Thyroid gland (tissue), 4 donors: ENCODE measurements at regions not wholly inside any gene's neighbourhood (a gene's known extent, or its start where the extent isn't known, plus 50 kb on each side); places are given as distances from the start of the nearest gene placed in this dataset.

ENCODE experiments used
- DNase-seq, 2 donors: peaks; one replicate each; pipeline ENCODE4 v3.0.0-alpha.2; 2019
- H3K27ac ChIP-seq, 3 donors: fragments of 200-600 bp; sonication (generic); 1 replicate in 2 of 3; 2 replicates in 1 of 3; pipeline ENCODE4 v1.5.1; 2016 to 2019; ENCODE audit warnings: mild to moderate bottlenecking in 1 of 3, moderate library complexity in 1 of 3
- H3K27me3 ChIP-seq: fragments of 200-600 bp; sonication (generic); one replicate; pipeline ENCODE4 v1.5.1; 2019
- H3K36me3 ChIP-seq, 2 donors: fragments of 200-600 bp; sonication (generic); one replicate each; pipeline ENCODE4 v1.5.1; 2016 to 2019
- H3K4me1 ChIP-seq, 2 donors: fragments of 200-600 bp; sonication (generic); one replicate each; pipeline ENCODE4 v1.5.1; 2017 to 2019
- H3K4me3 ChIP-seq, 3 donors: fragments of 200-600 bp; sonication (generic); replicated peaks in 1 of 3; 1 replicate in 2 of 3; 2 replicates in 1 of 3; pipeline ENCODE4 v1.5.1; 2016; ENCODE audit warnings: mild to moderate bottlenecking in 1 of 3
- H3K9me3 ChIP-seq: fragments of 200-600 bp; sonication (generic); one replicate; pipeline ENCODE4 v1.5.1; 2017
- CTCF ChIP-seq, 6 experiments: fragments of 200-600 bp in 3 of 6; fragments of 450-650 bp in 3 of 6; sonication (generic) in 3 of 6; IDR thresholded peaks; one replicate each; pipeline ENCODE4 v1.5.1; 2016 to 2019; ENCODE audit warnings: antibody characterized with exemption in 6 of 6, mild to moderate bottlenecking in 2 of 6, inconsistent platforms in 1 of 6, moderate library complexity in 1 of 6
- POLR2A ChIP-seq, 2 donors: fragments of 450-650 bp; IDR thresholded peaks; one replicate each; pipeline ENCODE4 v1.6.1; 2017; ENCODE audit warnings: antibody characterized with exemption in 2 of 2, mild to moderate bottlenecking in 2 of 2, moderate library complexity in 1 of 2
- WGBS, 2 donors: methylation state at CpG; one replicate each; pipeline ENCODE4 v1.1.5; 2017; 5-methylcytosine and 5-hydroxymethylcytosine counted together
- intact Hi-C: fragments of 100-400 bp; cut with DNase I; formaldehyde crosslinking; loops from one replicate; pipeline ENCODE4 v1.15.1; 2023

DNA sequence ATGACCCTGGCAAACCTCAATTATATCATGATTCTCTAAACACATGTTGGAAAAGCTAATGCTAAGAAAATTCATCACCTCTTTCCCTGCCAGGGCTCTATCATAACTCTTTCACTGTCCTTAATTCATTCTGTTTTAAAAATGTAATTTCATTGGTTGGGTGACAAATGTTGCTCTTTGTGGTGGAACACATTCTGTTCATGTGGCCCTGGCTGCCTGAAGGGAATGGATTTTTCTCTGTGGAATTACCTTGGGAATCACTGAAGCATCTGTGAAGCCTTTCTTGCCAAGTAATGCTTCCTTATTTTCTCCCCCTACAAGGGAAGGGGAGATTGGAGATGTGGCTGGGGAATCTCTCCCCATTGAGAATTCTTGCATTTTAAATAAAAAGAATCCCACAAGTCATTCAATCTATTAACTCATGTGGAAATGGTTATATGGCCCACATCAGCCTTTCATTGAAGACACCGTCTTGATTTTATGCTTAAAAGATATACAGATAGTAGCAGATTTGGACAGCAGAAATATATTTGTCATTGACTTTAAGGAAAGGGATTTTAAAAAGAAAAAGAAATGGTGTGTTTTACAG lies 201.8 kb upstream of the NMUR2 start:
- no peak for DNase-seq
- no peaks in the 10 kb centered on the region for H3K27me3 ChIP-seq
- H3K4me3 ChIP-seq: no peak overlapping the region
- no peaks in the 10 kb centered on the region for H3K36me3 ChIP-seq
- intact Hi-C loops: no loop called here
- H3K9me3 ChIP-seq: peaks cover 5% of the 10 kb centered on the region
- TF ChIP-seq POLR2A (IDR thresholded peaks at IDR 0.05) (no peak), CTCF (IDR thresholded peaks at IDR 0.05) (no peak)
- 84 to 87% methylated on average over 1 of the region's 1 CpG for WGBS, 2 donors
- no peak overlapping the region for H3K27ac ChIP-seq
- H3K4me1 ChIP-seq: no peaks in the 10 kb centered on the region

- Histone ChIP-seq H3K4me1 (no peaks in the 10 kb centered on the region), H3K36me3 (no peaks in the 10 kb centered on the region), H3K27me3 (no peaks in the 10 kb centered on the region), H3K9me3 (peaks cover 5% of the 10 kb centered on the region), H3K27ac (no peak overlapping the region), H3K4me3 (no peak overlapping the region)
- WGBS, 2 donors: 73 to 82% methylated on average over 3 of the region's 3 CpGs
- no peak for DNase-seq
- intact Hi-C loops: no loop called here
- TF ChIP-seq CTCF (IDR thresholded peaks at IDR 0.05) (no peak), POLR2A (IDR thresholded peaks at IDR 0.05) (no peak)
These were observed 202.5 kb upstream of the NMUR2 start for GRCh38 chr5:152607401-152608160.

- intact Hi-C loops: no loop called here
- Histone ChIP-seq H3K4me1 (no peaks in the 10 kb centered on the region), H3K27ac (no peak overlapping the region), H3K27me3 (no peaks in the 10 kb centered on the region), H3K36me3 (no peaks in the 10 kb centered on the region), H3K9me3 (peaks cover 5% of the 10 kb centered on the region), H3K4me3 (no peak overlapping the region)
- no peak for TF ChIP-seq POLR2A (IDR thresholded peaks at IDR 0.05)
- TF ChIP-seq CTCF (IDR thresholded peaks at IDR 0.05): no peak
- DNase-seq: no peak
- 82 to 85% methylated on average over 3 of the region's 3 CpGs for WGBS, 2 donors
These were observed 203.4 kb upstream of the NMUR2 start for GRCh38 chr5:152608458-152608857.

DNA sequence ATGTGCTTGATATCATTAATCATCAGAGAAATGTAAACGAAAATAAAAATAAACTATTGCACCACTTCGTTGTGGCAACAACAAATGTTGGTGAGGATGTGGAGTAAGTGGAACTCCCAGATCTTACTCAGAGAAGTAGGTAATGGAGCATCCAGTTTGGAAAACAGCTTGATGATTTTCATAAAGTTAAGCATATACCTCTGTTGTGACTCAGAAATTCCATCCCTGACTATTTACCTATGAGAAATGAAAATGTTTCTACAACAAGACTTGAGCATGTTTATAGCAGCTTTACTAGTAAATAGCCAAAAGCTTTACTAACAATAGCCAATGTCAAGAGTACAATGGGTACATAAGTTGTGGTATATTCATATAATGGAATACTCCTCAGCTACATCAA lies 214.7 kb upstream of the NMUR2 start:
- intact Hi-C loops: no loop called here
- no peak for DNase-seq
- TF ChIP-seq POLR2A (IDR thresholded peaks at IDR 0.05) (no peak), CTCF (IDR thresholded peaks at IDR 0.05) (no peak)
- H3K27me3 ChIP-seq: no peaks in the 10 kb centered on the region
- no peaks in the 10 kb centered on the region for H3K9me3 ChIP-seq
- H3K4me1 ChIP-seq: peaks cover 16 to 17% of the 10 kb centered on the region in 2 donors
- no peaks in the 10 kb centered on the region for H3K36me3 ChIP-seq
- no peak overlapping the region for H3K4me3 ChIP-seq
- H3K27ac ChIP-seq: no peak overlapping the region
- WGBS, 2 donors: 78 to 79% methylated on average over 2 of the region's 2 CpGs

DNA sequence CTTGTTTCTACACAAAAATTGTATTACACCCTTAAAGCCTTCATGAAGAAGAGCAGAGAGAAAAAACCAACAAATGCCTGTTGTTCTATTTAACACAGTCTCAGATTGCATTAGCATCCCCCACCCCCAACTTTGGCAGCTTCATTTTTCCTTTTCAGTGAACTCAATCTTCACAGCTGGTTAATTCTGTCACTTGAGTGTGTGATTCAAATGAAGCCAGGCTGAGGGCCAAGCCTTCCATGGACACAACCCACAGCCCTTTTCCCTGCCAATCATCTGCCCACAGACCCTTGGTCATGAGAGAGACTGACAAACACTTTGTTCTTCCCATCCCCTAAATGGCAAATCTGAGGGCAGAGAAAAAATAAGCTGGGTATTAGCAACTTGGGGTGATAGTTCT lies 217.5 kb upstream of the NMUR2 start:
- Histone ChIP-seq H3K4me3 (no peak overlapping the region), H3K4me1 (peaks cover 16 to 17% of the 10 kb centered on the region in 2 donors), H3K9me3 (no peaks in the 10 kb centered on the region), H3K27me3 (no peaks in the 10 kb centered on the region), H3K27ac (peak overlapping the region in 2 of 3 donors; percentile 12 to 35), H3K36me3 (no peaks in the 10 kb centered on the region)
- intact Hi-C loops: no loop called here
- TF ChIP-seq POLR2A (IDR thresholded peaks at IDR 0.05): no peak
- no peak for TF ChIP-seq CTCF (IDR thresholded peaks at IDR 0.05)
- peak; percentile 87 to 90 for DNase-seq
